ENCODE measurements at regions not wholly inside any gene's neighbourhood (a gene's known extent, or its start where the extent isn't known, plus 50 kb on each side); places are given as distances from the start of the nearest gene placed in this dataset.

GRCh38 chr9:107190061-107190935, 92.8 kb upstream of the RAD23B start:
- no peak for ATAC-seq
- DNase-seq: no peak
- no peak for TF ChIP-seq CTCF (IDR thresholded peaks at IDR 0.05)
- Histone ChIP-seq H3K9me3 (no peaks in the 10 kb centered on the region), H3K4me3 (no peak overlapping the region), H3K27ac (no peak overlapping the region), H3K27me3 (ENCODE audit: insufficient read depth in 3 of 3, low read length in 2 of 3) (no peaks in the 10 kb centered on the region), H3K36me3 (ENCODE audit: insufficient read depth in 1 of 2, low read depth in 1 of 2) (no peaks in the 10 kb centered on the region), H3K4me1 (no peaks in the 10 kb centered on the region)
- 40 to 57% (median 49%) methylated on average over 3 of the region's 3 CpGs for WGBS, 3 donors
- intact Hi-C loops (cut with DNase I): no loop called here

- no peak overlapping the region for H3K4me3 ChIP-seq
- no peak for TF ChIP-seq CTCF (IDR thresholded peaks at IDR 0.05)
Measured at GRCh38 chr9:107190936-107191290, 92.2 kb upstream of the RAD23B start.

GRCh38 chr9:107193251-107193650, 89.8 kb upstream of the RAD23B start:
- intact Hi-C loops (cut with DNase I): no loop called here
- TF ChIP-seq CTCF (IDR thresholded peaks at IDR 0.05): no peak
- Histone ChIP-seq H3K9me3 (no peaks in the 10 kb centered on the region), H3K27ac (no peak overlapping the region), H3K4me1 (no peaks in the 10 kb centered on the region), H3K36me3 (ENCODE audit: insufficient read depth in 1 of 2, low read depth in 1 of 2) (no peaks in the 10 kb centered on the region), H3K4me3 (no peak overlapping the region), H3K27me3 (ENCODE audit: insufficient read depth in 3 of 3, low read length in 2 of 3) (no peaks in the 10 kb centered on the region)
- ATAC-seq: no peak
- DNase-seq: no peak
- WGBS, 3 donors: 65 to 77% (median 66%) methylated on average over 3 of the region's 3 CpGs

More at GRCh38 chr9:107190936-107191290, 92.2 kb upstream of the RAD23B start:
- intact Hi-C loops (cut with DNase I): no loop called here
- no peaks in the 10 kb centered on the region for H3K9me3 ChIP-seq
- WGBS, 3 donors: 82 to 86% (median 86%) methylated on average over 5 of the region's 5 CpGs
- no peak overlapping the region for H3K27ac ChIP-seq
- H3K4me1 ChIP-seq: no peaks in the 10 kb centered on the region
- no peaks in the 10 kb centered on the region for H3K36me3 ChIP-seq (ENCODE audit: insufficient read depth in 1 of 2, low read depth in 1 of 2)
- H3K27me3 ChIP-seq (ENCODE audit: insufficient read depth in 3 of 3, low read length in 2 of 3): no peaks in the 10 kb centered on the region
- DNase-seq (no peak), ATAC-seq (no peak)

GRCh38 chr9:107198718-107199117, 84.4 kb upstream of the RAD23B start:
- H3K27me3 ChIP-seq (ENCODE audit: insufficient read depth in 3 of 3, low read length in 2 of 3): no peaks in the 10 kb centered on the region
- no peak for ATAC-seq
- peaks cover 5% of the 10 kb centered on the region for H3K9me3 ChIP-seq
- H3K4me1 ChIP-seq: peaks cover 4% of the 10 kb centered on the region
- H3K27ac ChIP-seq: no peak overlapping the region
- no peak for TF ChIP-seq CTCF (IDR thresholded peaks at IDR 0.05)
- no peak overlapping the region for H3K4me3 ChIP-seq
- 79 to 90% (median 86%) methylated on average over 3 of the region's 3 CpGs for WGBS, 3 donors
- no peak for DNase-seq
- intact Hi-C loops (cut with DNase I): no loop called here
- no peaks in the 10 kb centered on the region for H3K36me3 ChIP-seq (ENCODE audit: insufficient read depth in 1 of 2, low read depth in 1 of 2)

GRCh38 chr9:107208121-107208520, 75.0 kb upstream of the RAD23B start:
- no peak overlapping the region for H3K4me3 ChIP-seq
- H3K27ac ChIP-seq: no peak overlapping the region
- intact Hi-C loops (cut with DNase I): no loop called here
- H3K9me3 ChIP-seq: peaks cover under 1% of the 10 kb centered on the region
- no peaks in the 10 kb centered on the region for H3K36me3 ChIP-seq (ENCODE audit: insufficient read depth in 1 of 2, low read depth in 1 of 2)
- no peak for DNase-seq
- no peak for ATAC-seq
- TF ChIP-seq CTCF (IDR thresholded peaks at IDR 0.05): no peak
- 71 to 72% (median 71%) methylated on average over 3 of the region's 3 CpGs for WGBS, 3 donors
- H3K27me3 ChIP-seq (ENCODE audit: insufficient read depth in 3 of 3, low read length in 2 of 3): no peaks in the 10 kb centered on the region
- no peaks in the 10 kb centered on the region for H3K4me1 ChIP-seq
